Vagina (tissue), 2 donors: ENCODE measurements at regions not wholly inside any gene's neighbourhood (a gene's known extent, or its start where the extent isn't known, plus 50 kb on each side); places are given as distances from the start of the nearest gene placed in this dataset.
"Not testable (repeated sequence)": the region's sequence is repeated elsewhere in the genome, so short reads cannot be mapped to it uniquely, and the experiment has no call there.

ENCODE experiments used
- DNase-seq, 2 donors: peaks; one replicate each; pipeline ENCODE4 v3.0.0-alpha.2; 2017; ENCODE audit errors: extremely low spot score in 2 of 2
- H3K27ac ChIP-seq: fragments of 200-600 bp; sonication (generic); one replicate; pipeline ENCODE4 v1.5.1; 2019
- H3K27me3 ChIP-seq: fragments of 200-600 bp; sonication (generic); one replicate; pipeline ENCODE4 v1.5.1; 2019
- H3K36me3 ChIP-seq, 2 donors: fragments of 200-600 bp; sonication (generic); one replicate each; pipeline ENCODE4 v1.5.1; 2017 to 2019
- H3K4me1 ChIP-seq: fragments of 200-600 bp; sonication (generic); one replicate; pipeline ENCODE4 v1.5.1; 2019
- H3K4me3 ChIP-seq, 2 donors: fragments of 200-600 bp; sonication (generic); 1 replicate in 1 of 2; 2 replicates in 1 of 2; pipeline ENCODE4 v1.5.1; 2016 to 2019
- H3K9me3 ChIP-seq: fragments of 200-600 bp; sonication (generic); one replicate; pipeline ENCODE4 v1.5.1; 2019
- POLR2A ChIP-seq, 2 donors: fragments of 450-650 bp; IDR thresholded peaks; one replicate each; pipeline ENCODE4 v1.6.1; 2017; ENCODE audit warnings: antibody characterized with exemption in 2 of 2, mild to moderate bottlenecking in 2 of 2, moderate library complexity in 2 of 2
- POLR2AphosphoS5 ChIP-seq, 2 donors: sonication (generic); formaldehyde crosslinking; IDR thresholded peaks; one replicate each; pipeline ENCODE4 v1.9.0; 2017; ENCODE audit warnings: antibody characterized with exemption in 2 of 2, mild to moderate bottlenecking in 2 of 2, low read depth in 1 of 2; ENCODE audit not compliant: insufficient read depth in 1 of 2
- intact Hi-C: fragments of 100-400 bp; cut with DNase I; formaldehyde crosslinking; loops from one replicate; pipeline ENCODE4 v1.15.1; 2023
- TF ChIP-seq, protein P1 (sequence below), 3 experiments: fragments of 450-650 bp in 2 of 3; fragments of 200-600 bp in 1 of 3; sonication (generic) in 1 of 3; IDR thresholded peaks; one replicate each; pipeline ENCODE4 v1.5.1; 2017 to 2019; ENCODE audit warnings: antibody characterized with exemption in 3 of 3, mild to moderate bottlenecking in 2 of 3, moderate library complexity in 2 of 3

DNA sequence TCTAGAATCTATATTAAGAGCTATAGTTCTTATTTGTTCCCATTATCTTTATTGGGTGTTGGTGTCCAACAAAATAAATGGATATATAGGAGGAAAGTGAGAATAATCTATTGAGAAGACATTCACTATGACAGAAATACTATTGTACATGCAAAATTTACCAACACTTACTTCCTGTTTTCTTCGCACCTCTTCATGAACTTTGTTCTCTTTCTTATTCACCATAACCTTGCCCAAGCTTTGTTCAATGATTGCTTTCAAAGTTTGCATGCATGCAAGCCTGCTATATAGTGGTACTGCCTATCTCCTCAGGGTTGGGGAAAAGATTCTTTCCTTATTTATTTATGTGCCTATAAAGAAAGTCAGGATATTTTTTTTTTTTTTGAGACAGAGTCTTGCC, 176.4 kb upstream of the JADE1 start:
- intact Hi-C loops: no loop called here
- no peaks in the 10 kb centered on the region for H3K4me1 ChIP-seq
- H3K27me3 ChIP-seq: no peaks in the 10 kb centered on the region
- H3K36me3 ChIP-seq: no peaks in the 10 kb centered on the region
- no peak for TF ChIP-seq POLR2AphosphoS5 (IDR thresholded peaks at IDR 0.05; ENCODE audit: insufficient read depth in 1 of 2, low read depth in 1 of 2)
- TF ChIP-seq, protein P1, sequence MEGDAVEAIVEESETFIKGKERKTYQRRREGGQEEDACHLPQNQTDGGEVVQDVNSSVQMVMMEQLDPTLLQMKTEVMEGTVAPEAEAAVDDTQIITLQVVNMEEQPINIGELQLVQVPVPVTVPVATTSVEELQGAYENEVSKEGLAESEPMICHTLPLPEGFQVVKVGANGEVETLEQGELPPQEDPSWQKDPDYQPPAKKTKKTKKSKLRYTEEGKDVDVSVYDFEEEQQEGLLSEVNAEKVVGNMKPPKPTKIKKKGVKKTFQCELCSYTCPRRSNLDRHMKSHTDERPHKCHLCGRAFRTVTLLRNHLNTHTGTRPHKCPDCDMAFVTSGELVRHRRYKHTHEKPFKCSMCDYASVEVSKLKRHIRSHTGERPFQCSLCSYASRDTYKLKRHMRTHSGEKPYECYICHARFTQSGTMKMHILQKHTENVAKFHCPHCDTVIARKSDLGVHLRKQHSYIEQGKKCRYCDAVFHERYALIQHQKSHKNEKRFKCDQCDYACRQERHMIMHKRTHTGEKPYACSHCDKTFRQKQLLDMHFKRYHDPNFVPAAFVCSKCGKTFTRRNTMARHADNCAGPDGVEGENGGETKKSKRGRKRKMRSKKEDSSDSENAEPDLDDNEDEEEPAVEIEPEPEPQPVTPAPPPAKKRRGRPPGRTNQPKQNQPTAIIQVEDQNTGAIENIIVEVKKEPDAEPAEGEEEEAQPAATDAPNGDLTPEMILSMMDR (IDR thresholded peaks at IDR 0.05): no peak
- no peak for TF ChIP-seq POLR2A (IDR thresholded peaks at IDR 0.05)
- no peaks in the 10 kb centered on the region for H3K9me3 ChIP-seq
- no peak for DNase-seq
- no peak overlapping the region for H3K27ac ChIP-seq
- H3K4me3 ChIP-seq: no peak overlapping the region

DNA sequence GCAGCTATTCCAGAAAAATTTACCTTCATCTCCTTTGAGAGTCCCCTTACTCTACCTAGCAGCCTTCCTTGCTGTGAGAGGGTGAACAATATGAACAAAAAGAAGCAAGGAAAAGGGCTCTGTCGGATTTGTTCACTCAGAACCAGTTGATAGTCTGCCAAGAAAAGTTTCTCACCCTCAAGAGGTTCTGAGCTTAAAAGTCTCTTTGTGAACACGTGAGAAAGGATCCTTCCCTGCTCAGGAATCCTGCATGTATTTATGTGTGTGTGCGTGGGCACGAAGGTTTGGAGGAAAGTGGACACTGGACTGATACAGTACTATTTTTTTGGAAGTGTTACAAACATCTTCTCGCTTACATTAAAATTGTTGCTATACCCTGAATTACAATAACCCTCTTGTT, 178.6 kb upstream of the JADE1 start:
- no peak for DNase-seq
- H3K4me1 ChIP-seq: no peaks in the 10 kb centered on the region
- intact Hi-C loops: no loop called here

GRCh38 chr4:128623508-128624215, 185.8 kb upstream of the JADE1 start:
- TF ChIP-seq POLR2AphosphoS5 (IDR thresholded peaks at IDR 0.05; ENCODE audit: insufficient read depth in 1 of 2, low read depth in 1 of 2) (no peak), POLR2A (IDR thresholded peaks at IDR 0.05) (no peak)
- TF ChIP-seq, protein P1 (IDR thresholded peaks at IDR 0.05): no peak
- H3K9me3 ChIP-seq: no peaks in the 10 kb centered on the region
- no peak overlapping the region for H3K27ac ChIP-seq
- no peaks in the 10 kb centered on the region for H3K36me3 ChIP-seq
- H3K4me1 ChIP-seq: no peaks in the 10 kb centered on the region
- no peak for DNase-seq
- H3K27me3 ChIP-seq: no peaks in the 10 kb centered on the region
- intact Hi-C loops: no loop called here
- H3K4me3 ChIP-seq: no peak overlapping the region

More for the DNA sequence above, 178.6 kb upstream of the JADE1 start:
- no peak for TF ChIP-seq POLR2AphosphoS5 (IDR thresholded peaks at IDR 0.05; ENCODE audit: insufficient read depth in 1 of 2, low read depth in 1 of 2)
- TF ChIP-seq, protein P1 (IDR thresholded peaks at IDR 0.05): no peak
- no peak for TF ChIP-seq POLR2A (IDR thresholded peaks at IDR 0.05)
- no peaks in the 10 kb centered on the region for H3K27me3 ChIP-seq
- H3K9me3 ChIP-seq: no peaks in the 10 kb centered on the region
- no peaks in the 10 kb centered on the region for H3K36me3 ChIP-seq
- no peak overlapping the region for H3K4me3 ChIP-seq
- no peak overlapping the region for H3K27ac ChIP-seq

DNA sequence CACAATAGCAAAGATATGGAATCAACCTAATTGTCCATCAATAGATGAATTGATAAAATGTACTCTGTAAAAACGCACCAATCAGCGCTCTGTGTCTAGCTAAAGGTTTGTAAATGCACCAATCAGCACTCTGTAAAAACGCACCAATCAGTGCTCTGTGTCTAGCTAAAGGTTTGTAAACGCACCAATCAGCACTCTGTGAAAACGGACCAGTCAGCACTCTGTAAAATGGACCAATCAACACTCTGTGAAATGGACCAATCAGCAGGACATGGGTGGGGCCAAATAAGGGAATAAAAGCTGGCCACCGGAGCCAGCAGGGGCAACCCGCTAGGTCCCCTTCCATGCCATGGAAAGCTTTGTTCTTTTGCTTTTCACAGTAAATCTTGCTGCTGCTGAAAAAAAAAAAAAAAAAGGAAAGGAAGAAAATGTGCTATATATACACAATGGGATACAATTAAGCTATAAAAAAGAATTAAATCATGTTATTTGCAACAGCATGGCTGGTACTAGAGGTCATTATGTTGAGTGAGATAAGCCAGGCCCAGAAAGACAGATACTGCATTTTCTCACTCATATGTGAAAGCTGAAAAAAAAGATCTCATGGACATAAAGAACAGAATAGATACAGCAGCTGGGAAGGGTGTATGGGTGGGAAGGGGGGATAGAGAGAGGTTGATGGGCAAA, 189.1 kb upstream of the JADE1 start:
- H3K36me3 ChIP-seq, H3K4me1 ChIP-seq, H3K9me3 ChIP-seq, DNase-seq, H3K27me3 ChIP-seq, intact Hi-C loops, H3K27ac ChIP-seq, H3K4me3 ChIP-seq: not testable (repeated sequence)

DNA sequence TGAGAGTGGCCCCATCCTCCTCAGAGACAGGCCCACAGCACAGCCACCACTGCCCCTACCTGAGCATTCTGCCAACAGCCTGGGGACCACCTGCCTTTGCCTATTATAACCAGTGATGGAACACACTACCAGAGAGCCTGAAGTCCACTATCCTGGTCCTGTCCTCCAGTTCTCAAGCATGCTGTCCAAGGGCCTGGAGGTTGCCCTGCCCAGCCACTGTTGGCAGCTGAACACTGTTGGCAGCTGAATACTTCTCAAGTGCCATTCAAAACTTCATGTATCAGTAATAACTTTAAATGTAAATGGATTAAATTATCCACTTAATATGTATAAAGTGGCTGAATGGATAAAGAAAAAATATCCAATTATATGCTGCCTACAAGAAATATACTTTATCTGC, 194.3 kb upstream of the JADE1 start:
- no peak for DNase-seq
- intact Hi-C loops: no loop called here
- H3K36me3 ChIP-seq: no peaks in the 10 kb centered on the region
- H3K27ac ChIP-seq: no peak overlapping the region
- no peak overlapping the region for H3K4me3 ChIP-seq
- H3K27me3 ChIP-seq: no peaks in the 10 kb centered on the region
- TF ChIP-seq POLR2AphosphoS5 (IDR thresholded peaks at IDR 0.05; ENCODE audit: insufficient read depth in 1 of 2, low read depth in 1 of 2) (no peak), POLR2A (IDR thresholded peaks at IDR 0.05) (no peak)
- TF ChIP-seq, protein P1 (IDR thresholded peaks at IDR 0.05): no peak
- H3K4me1 ChIP-seq: no peaks in the 10 kb centered on the region
- H3K9me3 ChIP-seq: no peaks in the 10 kb centered on the region
